HepG2 (cell line): ENCODE measurements at regions not wholly inside any gene's neighbourhood (a gene's known extent, or its start where the extent isn't known, plus 50 kb on each side); places are given as distances from the start of the nearest gene placed in this dataset.

Experiments
- ATAC-seq: fragments of 200-7000 bp; cut with Tn5 transposase; 3 replicates; pipeline ENCODE4 v1.9.1; 2020; ENCODE audit warnings: mild to moderate bottlenecking, moderate library complexity
- BruUV-seq: library from RNA; stranded (reverse); fragments of 400-500 nt; replicated peaks from 2 replicates; lab custom pipeline; 2021; lab: Mats Ljungman, UMichigan
- CTCF ChIA-PET: fragments of 300-600 bp; formaldehyde crosslinking; extraction: SDS; loops from one replicate; lab custom pipeline; 2021; ENCODE audit warnings: low total read pairs, inconsistent platforms, low intra/inter-chr PET ratio; lab: Yijun Ruan, JAX
- POLR2A ChIA-PET: fragments of 350-600 bp; sonication (Branson Sonifier 250); formaldehyde crosslinking; loops from one replicate; lab custom pipeline; 2020; ENCODE audit warnings: antibody characterized with exemption, inconsistent platforms; lab: Yijun Ruan, JAX
- DNase-seq: peaks from one replicate; pipeline ENCODE4 v3.0.0-alpha.2; 2015; ENCODE audit warnings: low spot score
- FAIRE-seq: peaks from 3 replicates; lab custom pipeline; 2011; peaks lifted over from hg19 to GRCh38; lab: Jason Lieb, UNC
- H2AFZ ChIP-seq: one replicate; pipeline ENCODE4 v1.6.1; 2011; ENCODE audit warnings: low read length, inconsistent platforms
- H3K27ac ChIP-seq: fragments of 300-600 bp; 3 replicates; pipeline ENCODE4 v1.8.0; 2011; ENCODE audit warnings: mixed run types, mild to moderate bottlenecking, mixed read lengths, low read length, inconsistent platforms; ENCODE audit not compliant: insufficient read depth; ENCODE audit errors: extremely low read length
- H3K27me3 ChIP-seq, 2 experiments: fragments of 200-600 bp in 1 of 2; 2 replicates in 1 of 2; 3 replicates in 1 of 2; pipeline versions ENCODE4 v1.6.0 to v1.8.0; 2011; ENCODE audit warnings: low read length in 2 of 2, mild to moderate bottlenecking in 2 of 2, moderate library complexity in 2 of 2, inconsistent platforms in 1 of 2; ENCODE audit not compliant: insufficient read depth in 2 of 2, control insufficient read depth in 1 of 2
- H3K36me3 ChIP-seq, 2 experiments: fragments of 200-600 bp in 1 of 2; replicated peaks in 1 of 2; 2 replicates in 1 of 2; 3 replicates in 1 of 2; pipeline versions ENCODE4 v1.5.1 to v1.8.0; 2011; ENCODE audit warnings: low read length in 2 of 2, inconsistent platforms in 1 of 2; ENCODE audit not compliant: insufficient read depth in 2 of 2, control insufficient read depth in 1 of 2
- H3K4me1 ChIP-seq: 2 replicates; pipeline ENCODE4 v1.5.1; 2012; ENCODE audit warnings: low read length, inconsistent platforms; ENCODE audit not compliant: insufficient read depth
- H3K4me2 ChIP-seq: 2 replicates; pipeline ENCODE4 v1.6.0; 2011; ENCODE audit warnings: low read depth, low read length, inconsistent platforms
- H3K4me3 ChIP-seq, 3 experiments: fragments of 200-600 bp in 1 of 3; sonication (generic), shearing (Covaris generic) in 1 of 3; replicated peaks in 1 of 3; 2 replicates each; pipeline ENCODE4 v1.5.1; 2011 to 2016; ENCODE audit warnings: low read length in 3 of 3, inconsistent platforms in 2 of 3, low read depth in 2 of 3, mild to moderate bottlenecking in 2 of 3, control low read depth in 1 of 3, mixed read lengths in 1 of 3; ENCODE audit not compliant: insufficient read depth in 1 of 3
- H3K79me2 ChIP-seq: one replicate; pipeline ENCODE4 v1.6.1; 2011; ENCODE audit warnings: low read length, inconsistent platforms; ENCODE audit not compliant: insufficient read depth
- H3K9ac ChIP-seq: 2 replicates; pipeline ENCODE4 v1.6.0; 2011; ENCODE audit warnings: mild to moderate bottlenecking, low read depth, low read length, inconsistent platforms; ENCODE audit not compliant: insufficient read depth
- H3K9me3 ChIP-seq: 2 replicates; pipeline ENCODE4 v1.5.1; 2012; ENCODE audit warnings: mild to moderate bottlenecking, low read length
- H4K20me1 ChIP-seq: 2 replicates; pipeline ENCODE4 v1.6.0; 2011; ENCODE audit warnings: inconsistent platforms, mild to moderate bottlenecking, low read length, moderate library complexity; ENCODE audit not compliant: insufficient read depth
- AGO2 ChIP-seq: fragments of 200-400 bp; formaldehyde crosslinking; optimal IDR thresholded peaks from 2 replicates; pipeline ENCODE3; 2017; ENCODE audit warnings: mild to moderate bottlenecking, low read depth, low read length, moderate library complexity
- ISX ChIP-seq: sonication (generic); formaldehyde crosslinking; conservative IDR thresholded peaks from 2 replicates; pipeline ENCODE4 v1.5.0; 2020; ENCODE audit warnings: missing genetic modification reagents
- MYNN ChIP-seq: sonication (generic); formaldehyde crosslinking; IDR thresholded peaks from 2 replicates; pipeline ENCODE4 v1.4.0; 2020; ENCODE audit warnings: mild to moderate bottlenecking, low read depth, missing genetic modification reagents
- NR2F6 ChIP-seq, 2 experiments: IDR thresholded peaks; 2 replicates each; pipeline ENCODE4 v1.6.1; 2016; ENCODE audit warnings: antibody characterized with exemption in 1 of 2, mild to moderate bottlenecking in 1 of 2
- YY1 ChIP-seq: IDR thresholded peaks from 2 replicates; pipeline ENCODE4 v1.6.1; 2011; ENCODE audit warnings: low read length, low read depth, moderate library complexity, mild to moderate bottlenecking; ENCODE audit not compliant: insufficient read depth, insufficient replicate concordance
- ZNF20 ChIP-seq: sonication (generic); formaldehyde crosslinking; IDR thresholded peaks from 2 replicates; pipeline ENCODE4 v1.4.0; 2020; ENCODE audit warnings: mild to moderate bottlenecking, moderate library complexity, missing genetic modification reagents
- ZNF33A ChIP-seq: sonication (generic); formaldehyde crosslinking; IDR thresholded peaks from 2 replicates; pipeline ENCODE4 v1.5.1; 2020; ENCODE audit warnings: missing genetic modification reagents, mild to moderate bottlenecking, moderate library complexity, borderline replicate concordance
- WGBS: methylation state at CpG from one replicate; pipeline ENCODE4 v1.1.6; 2017; ENCODE audit warnings: low lambda C conversion rate; 5-methylcytosine and 5-hydroxymethylcytosine counted together
- in situ Hi-C: cut with HindIII; loops from 2 replicates; pipeline ENCODE4 v1.10.0; 2017; ENCODE audit warnings: low pct_unique_long_range_greater_than_20kb; ENCODE audit not compliant: extremely low pct_ligation_motif_present
- intact Hi-C: fragments of 100-400 bp; cut with micrococcal nuclease; formaldehyde crosslinking; loops from one replicate; pipeline ENCODE4 v1.10.0; 2022; ENCODE audit not compliant: unreplicated experiment
- TF ChIP-seq, protein P1 (sequence below): sonication (generic); formaldehyde crosslinking; IDR thresholded peaks from 2 replicates; pipeline ENCODE4 v1.4.0; 2020; ENCODE audit warnings: missing genetic modification reagents
- TF ChIP-seq, protein P2 (sequence below): IDR thresholded peaks from 2 replicates; pipeline ENCODE4 v1.6.1; 2016; ENCODE audit warnings: missing compliant biosample characterization, missing genetic modification reagents, borderline replicate concordance
- TF ChIP-seq, protein P3 (sequence below): fragments of 450-650 bp; IDR thresholded peaks from 2 replicates; pipeline ENCODE4 v1.6.1; 2017

DNA sequence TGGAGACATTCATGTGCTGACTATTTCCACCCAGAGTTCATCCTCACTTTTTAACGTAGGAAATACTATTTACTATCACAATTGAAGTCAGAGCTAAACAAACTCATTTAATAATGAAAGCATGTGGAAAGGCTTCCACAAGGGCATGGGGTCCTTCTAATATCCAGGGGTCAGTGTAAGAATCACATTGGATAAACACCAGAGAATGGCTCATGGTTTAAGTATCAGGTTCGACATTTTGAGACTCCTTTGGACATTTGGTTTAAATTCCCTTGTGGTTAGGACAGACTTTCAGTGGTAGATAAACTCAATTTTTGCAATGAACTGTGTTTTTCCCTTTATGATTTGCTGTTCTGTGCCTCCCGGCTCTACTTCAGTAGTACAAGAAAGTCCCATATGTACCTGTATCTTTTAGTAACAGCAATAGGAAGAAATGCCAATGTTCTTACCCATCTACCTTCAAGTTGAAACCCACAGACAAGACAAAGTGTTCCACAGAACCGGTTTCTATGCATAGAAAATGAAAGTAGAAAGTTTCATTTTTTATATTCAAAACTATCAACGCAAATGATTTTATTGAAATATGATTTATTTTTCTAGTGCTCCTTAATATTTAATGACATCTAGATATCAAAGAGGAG, 589.0 kb upstream of the FAM241A start (continued):
- TF ChIP-seq, protein P1, sequence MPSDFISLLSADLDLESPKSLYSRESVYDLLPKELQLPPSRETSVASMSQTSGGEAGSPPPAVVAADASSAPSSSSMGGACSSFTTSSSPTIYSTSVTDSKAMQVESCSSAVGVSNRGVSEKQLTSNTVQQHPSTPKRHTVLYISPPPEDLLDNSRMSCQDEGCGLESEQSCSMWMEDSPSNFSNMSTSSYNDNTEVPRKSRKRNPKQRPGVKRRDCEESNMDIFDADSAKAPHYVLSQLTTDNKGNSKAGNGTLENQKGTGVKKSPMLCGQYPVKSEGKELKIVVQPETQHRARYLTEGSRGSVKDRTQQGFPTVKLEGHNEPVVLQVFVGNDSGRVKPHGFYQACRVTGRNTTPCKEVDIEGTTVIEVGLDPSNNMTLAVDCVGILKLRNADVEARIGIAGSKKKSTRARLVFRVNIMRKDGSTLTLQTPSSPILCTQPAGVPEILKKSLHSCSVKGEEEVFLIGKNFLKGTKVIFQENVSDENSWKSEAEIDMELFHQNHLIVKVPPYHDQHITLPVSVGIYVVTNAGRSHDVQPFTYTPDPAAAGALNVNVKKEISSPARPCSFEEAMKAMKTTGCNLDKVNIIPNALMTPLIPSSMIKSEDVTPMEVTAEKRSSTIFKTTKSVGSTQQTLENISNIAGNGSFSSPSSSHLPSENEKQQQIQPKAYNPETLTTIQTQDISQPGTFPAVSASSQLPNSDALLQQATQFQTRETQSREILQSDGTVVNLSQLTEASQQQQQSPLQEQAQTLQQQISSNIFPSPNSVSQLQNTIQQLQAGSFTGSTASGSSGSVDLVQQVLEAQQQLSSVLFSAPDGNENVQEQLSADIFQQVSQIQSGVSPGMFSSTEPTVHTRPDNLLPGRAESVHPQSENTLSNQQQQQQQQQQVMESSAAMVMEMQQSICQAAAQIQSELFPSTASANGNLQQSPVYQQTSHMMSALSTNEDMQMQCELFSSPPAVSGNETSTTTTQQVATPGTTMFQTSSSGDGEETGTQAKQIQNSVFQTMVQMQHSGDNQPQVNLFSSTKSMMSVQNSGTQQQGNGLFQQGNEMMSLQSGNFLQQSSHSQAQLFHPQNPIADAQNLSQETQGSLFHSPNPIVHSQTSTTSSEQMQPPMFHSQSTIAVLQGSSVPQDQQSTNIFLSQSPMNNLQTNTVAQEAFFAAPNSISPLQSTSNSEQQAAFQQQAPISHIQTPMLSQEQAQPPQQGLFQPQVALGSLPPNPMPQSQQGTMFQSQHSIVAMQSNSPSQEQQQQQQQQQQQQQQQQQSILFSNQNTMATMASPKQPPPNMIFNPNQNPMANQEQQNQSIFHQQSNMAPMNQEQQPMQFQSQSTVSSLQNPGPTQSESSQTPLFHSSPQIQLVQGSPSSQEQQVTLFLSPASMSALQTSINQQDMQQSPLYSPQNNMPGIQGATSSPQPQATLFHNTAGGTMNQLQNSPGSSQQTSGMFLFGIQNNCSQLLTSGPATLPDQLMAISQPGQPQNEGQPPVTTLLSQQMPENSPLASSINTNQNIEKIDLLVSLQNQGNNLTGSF = no peak
- TF ChIP-seq ISX = no peak
- TF ChIP-seq, protein P2, sequence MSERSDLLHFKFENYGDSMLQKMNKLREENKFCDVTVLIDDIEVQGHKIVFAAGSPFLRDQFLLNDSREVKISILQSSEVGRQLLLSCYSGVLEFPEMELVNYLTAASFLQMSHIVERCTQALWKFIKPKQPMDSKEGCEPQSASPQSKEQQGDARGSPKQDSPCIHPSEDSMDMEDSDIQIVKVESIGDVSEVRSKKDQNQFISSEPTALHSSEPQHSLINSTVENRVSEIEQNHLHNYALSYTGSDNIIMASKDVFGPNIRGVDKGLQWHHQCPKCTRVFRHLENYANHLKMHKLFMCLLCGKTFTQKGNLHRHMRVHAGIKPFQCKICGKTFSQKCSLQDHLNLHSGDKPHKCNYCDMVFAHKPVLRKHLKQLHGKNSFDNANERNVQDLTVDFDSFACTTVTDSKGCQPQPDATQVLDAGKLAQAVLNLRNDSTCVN (CRISPR knock-in tag) = no peak

DNA sequence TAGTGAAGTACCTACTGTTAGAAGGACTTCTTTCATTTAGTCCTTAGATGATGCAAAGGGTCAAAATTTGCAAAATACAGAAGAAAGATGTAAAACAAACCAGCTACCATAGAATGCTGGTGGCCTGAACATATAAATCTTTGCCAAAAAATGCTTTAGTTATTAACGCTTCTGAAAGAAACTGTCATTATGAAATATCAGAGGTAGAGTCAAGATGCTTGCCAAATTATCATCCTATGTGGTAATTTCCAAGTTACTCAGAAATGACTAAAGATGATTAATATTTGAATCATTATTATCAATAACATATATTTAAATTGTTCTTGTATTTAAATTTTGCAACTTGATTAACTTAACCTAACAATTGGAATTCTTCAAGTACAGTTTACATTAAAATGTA, 588.4 kb upstream of the FAM241A start:
- no peak for TF ChIP-seq MYNN (CRISPR knock-in tag)
- TF ChIP-seq, protein P3, sequence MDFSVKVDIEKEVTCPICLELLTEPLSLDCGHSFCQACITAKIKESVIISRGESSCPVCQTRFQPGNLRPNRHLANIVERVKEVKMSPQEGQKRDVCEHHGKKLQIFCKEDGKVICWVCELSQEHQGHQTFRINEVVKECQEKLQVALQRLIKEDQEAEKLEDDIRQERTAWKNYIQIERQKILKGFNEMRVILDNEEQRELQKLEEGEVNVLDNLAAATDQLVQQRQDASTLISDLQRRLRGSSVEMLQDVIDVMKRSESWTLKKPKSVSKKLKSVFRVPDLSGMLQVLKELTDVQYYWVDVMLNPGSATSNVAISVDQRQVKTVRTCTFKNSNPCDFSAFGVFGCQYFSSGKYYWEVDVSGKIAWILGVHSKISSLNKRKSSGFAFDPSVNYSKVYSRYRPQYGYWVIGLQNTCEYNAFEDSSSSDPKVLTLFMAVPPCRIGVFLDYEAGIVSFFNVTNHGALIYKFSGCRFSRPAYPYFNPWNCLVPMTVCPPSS = no peak
- no peak for TF ChIP-seq YY1
- TF ChIP-seq ZNF20 (CRISPR knock-in tag) = no peak
- TF ChIP-seq ZNF33A (CRISPR knock-in tag) = no peak
- TF ChIP-seq AGO2 = no peak
- TF ChIP-seq NR2F6 (IDR thresholded peaks at IDR 0.05) = no peak
- no peak for TF ChIP-seq NR2F6 (CRISPR knock-in tag; IDR thresholded peaks at IDR 0.05)
- Histone ChIP-seq H3K36me3 (no peaks in the 10 kb centered on the region), H3K27ac (no peak overlapping the region), H3K79me2 (no peaks in the 10 kb centered on the region), H3K4me1 (no peaks in the 10 kb centered on the region), H3K4me2 (no peak overlapping the region), H3K27me3 (no peaks in the 10 kb centered on the region), H2AFZ (no peak overlapping the region), H3K4me3 (no peak overlapping the region), H3K9ac (no peak overlapping the region), H3K9me3 (no peaks in the 10 kb centered on the region), H4K20me1 (no peaks in the 10 kb centered on the region)
- ATAC-seq (no peak), FAIRE-seq (no peak), DNase-seq (no peak)
- in situ Hi-C loops (no loop called here), intact Hi-C loops (no loop called here)
- ChIA-PET POLR2A (no interaction called here), CTCF (no interaction called here)
- 50% methylated on average over 1 of the region's 1 CpG for WGBS
- BruUV-seq = no TSS peak
